Vagina (tissue), 2 donors: ENCODE measurements at regions not wholly inside any gene's neighbourhood (a gene's known extent, or its start where the extent isn't known, plus 50 kb on each side); places are given as distances from the start of the nearest gene placed in this dataset.

Experiments used
- POLR2A ChIP-seq, 2 donors: fragments of 450-650 bp; IDR thresholded peaks; one replicate each; pipeline ENCODE4 v1.6.1; 2017; ENCODE audit warnings: antibody characterized with exemption in 2 of 2, mild to moderate bottlenecking in 2 of 2, moderate library complexity in 2 of 2
- TF ChIP-seq, protein P1 (sequence below), 3 experiments: fragments of 450-650 bp in 2 of 3; fragments of 200-600 bp in 1 of 3; sonication (generic) in 1 of 3; IDR thresholded peaks; one replicate each; pipeline ENCODE4 v1.5.1; 2017 to 2019; ENCODE audit warnings: antibody characterized with exemption in 3 of 3, mild to moderate bottlenecking in 2 of 3, moderate library complexity in 2 of 3

GRCh38 chr9:102114557-102114956, 376.1 kb upstream of the GRIN3A start:
- TF ChIP-seq, protein P1, sequence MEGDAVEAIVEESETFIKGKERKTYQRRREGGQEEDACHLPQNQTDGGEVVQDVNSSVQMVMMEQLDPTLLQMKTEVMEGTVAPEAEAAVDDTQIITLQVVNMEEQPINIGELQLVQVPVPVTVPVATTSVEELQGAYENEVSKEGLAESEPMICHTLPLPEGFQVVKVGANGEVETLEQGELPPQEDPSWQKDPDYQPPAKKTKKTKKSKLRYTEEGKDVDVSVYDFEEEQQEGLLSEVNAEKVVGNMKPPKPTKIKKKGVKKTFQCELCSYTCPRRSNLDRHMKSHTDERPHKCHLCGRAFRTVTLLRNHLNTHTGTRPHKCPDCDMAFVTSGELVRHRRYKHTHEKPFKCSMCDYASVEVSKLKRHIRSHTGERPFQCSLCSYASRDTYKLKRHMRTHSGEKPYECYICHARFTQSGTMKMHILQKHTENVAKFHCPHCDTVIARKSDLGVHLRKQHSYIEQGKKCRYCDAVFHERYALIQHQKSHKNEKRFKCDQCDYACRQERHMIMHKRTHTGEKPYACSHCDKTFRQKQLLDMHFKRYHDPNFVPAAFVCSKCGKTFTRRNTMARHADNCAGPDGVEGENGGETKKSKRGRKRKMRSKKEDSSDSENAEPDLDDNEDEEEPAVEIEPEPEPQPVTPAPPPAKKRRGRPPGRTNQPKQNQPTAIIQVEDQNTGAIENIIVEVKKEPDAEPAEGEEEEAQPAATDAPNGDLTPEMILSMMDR (IDR thresholded peaks at IDR 0.05): no peak
- TF ChIP-seq POLR2A (IDR thresholded peaks at IDR 0.05): no peak
